Tibial artery (tissue), 4 donors: ENCODE measurements at regions not wholly inside any gene's neighbourhood (a gene's known extent, or its start where the extent isn't known, plus 50 kb on each side); places are given as distances from the start of the nearest gene placed in this dataset.

Experiments
- DNase-seq, 2 donors: peaks; one replicate each; pipeline ENCODE4 v3.0.0-alpha.2; 2019
- H3K27ac ChIP-seq, 2 donors: fragments of 200-600 bp; sonication (generic) in 1 of 2; 1 replicate in 1 of 2; 2 replicates in 1 of 2; pipeline ENCODE4 v1.5.1; 2018 to 2019; ENCODE audit warnings: mild to moderate bottlenecking in 1 of 2
- H3K27me3 ChIP-seq, 2 donors: fragments of 200-600 bp; sonication (generic) in 1 of 2; one replicate each; pipeline versions ENCODE4 v1.5.1 to v1.6.0; 2016 to 2019
- H3K36me3 ChIP-seq, 3 donors: fragments of 200-600 bp; sonication (generic) in 2 of 3; one replicate each; pipeline ENCODE4 v1.5.1; 2016 to 2019; ENCODE audit warnings: mild to moderate bottlenecking in 2 of 3
- H3K4me1 ChIP-seq, 4 donors: fragments of 200-600 bp; sonication (generic) in 2 of 4; 1 replicate in 3 of 4; 2 replicates in 1 of 4; pipeline ENCODE4 v1.5.1; 2016 to 2019
- H3K4me3 ChIP-seq, 2 donors: fragments of 200-600 bp; sonication (generic) in 1 of 2; 1 replicate in 1 of 2; 2 replicates in 1 of 2; pipeline ENCODE4 v1.5.1; 2018 to 2019; ENCODE audit warnings: mild to moderate bottlenecking in 2 of 2
- H3K9me3 ChIP-seq, 3 donors: fragments of 200-600 bp; sonication (generic) in 1 of 3; one replicate each; pipeline ENCODE4 v1.5.1; 2016 to 2019
- intact Hi-C: fragments of 100-400 bp; cut with DNase I; formaldehyde crosslinking; loops from one replicate; pipeline ENCODE4 v1.15.0; 2023; ENCODE audit warnings: low total_unique reads
- TF ChIP-seq, protein P1 (sequence below), 2 experiments: fragments of 200-600 bp in 1 of 2; fragments of 450-650 bp in 1 of 2; IDR thresholded peaks; one replicate each; pipeline ENCODE4 v1.5.1; 2017 to 2019; ENCODE audit warnings: antibody characterized with exemption in 2 of 2, mild to moderate bottlenecking in 1 of 2, moderate library complexity in 1 of 2

DNA sequence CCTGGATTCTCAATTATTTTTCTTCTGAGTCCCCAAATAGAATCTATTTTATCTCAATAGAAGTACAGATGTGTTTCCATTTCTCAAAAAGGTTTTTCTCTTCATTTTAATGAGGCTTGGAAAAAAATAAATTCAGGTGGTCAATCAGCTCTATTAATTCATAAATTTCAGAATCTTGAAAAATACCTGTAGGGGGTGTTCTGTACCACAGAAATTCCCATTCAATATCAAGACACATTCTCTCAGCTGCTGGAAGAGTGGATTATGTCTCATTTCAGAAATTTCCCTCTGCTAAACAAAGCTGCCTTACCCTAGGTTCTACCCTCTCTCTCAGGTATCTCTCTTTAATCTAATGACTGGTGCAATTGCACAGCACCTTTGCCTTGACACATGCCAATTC lies 1121.2 kb downstream of the SI start:
- DNase-seq: no peak
- TF ChIP-seq, protein P1, sequence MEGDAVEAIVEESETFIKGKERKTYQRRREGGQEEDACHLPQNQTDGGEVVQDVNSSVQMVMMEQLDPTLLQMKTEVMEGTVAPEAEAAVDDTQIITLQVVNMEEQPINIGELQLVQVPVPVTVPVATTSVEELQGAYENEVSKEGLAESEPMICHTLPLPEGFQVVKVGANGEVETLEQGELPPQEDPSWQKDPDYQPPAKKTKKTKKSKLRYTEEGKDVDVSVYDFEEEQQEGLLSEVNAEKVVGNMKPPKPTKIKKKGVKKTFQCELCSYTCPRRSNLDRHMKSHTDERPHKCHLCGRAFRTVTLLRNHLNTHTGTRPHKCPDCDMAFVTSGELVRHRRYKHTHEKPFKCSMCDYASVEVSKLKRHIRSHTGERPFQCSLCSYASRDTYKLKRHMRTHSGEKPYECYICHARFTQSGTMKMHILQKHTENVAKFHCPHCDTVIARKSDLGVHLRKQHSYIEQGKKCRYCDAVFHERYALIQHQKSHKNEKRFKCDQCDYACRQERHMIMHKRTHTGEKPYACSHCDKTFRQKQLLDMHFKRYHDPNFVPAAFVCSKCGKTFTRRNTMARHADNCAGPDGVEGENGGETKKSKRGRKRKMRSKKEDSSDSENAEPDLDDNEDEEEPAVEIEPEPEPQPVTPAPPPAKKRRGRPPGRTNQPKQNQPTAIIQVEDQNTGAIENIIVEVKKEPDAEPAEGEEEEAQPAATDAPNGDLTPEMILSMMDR (IDR thresholded peaks at IDR 0.05): no peak
- Histone ChIP-seq H3K36me3 (no peaks in the 10 kb centered on the region), H3K27me3 (no peaks in the 10 kb centered on the region), H3K27ac (no peak overlapping the region), H3K9me3 (no peaks in the 10 kb centered on the region), H3K4me3 (no peak overlapping the region), H3K4me1 (no peaks in the 10 kb centered on the region)
- intact Hi-C loops: no loop called here

DNA sequence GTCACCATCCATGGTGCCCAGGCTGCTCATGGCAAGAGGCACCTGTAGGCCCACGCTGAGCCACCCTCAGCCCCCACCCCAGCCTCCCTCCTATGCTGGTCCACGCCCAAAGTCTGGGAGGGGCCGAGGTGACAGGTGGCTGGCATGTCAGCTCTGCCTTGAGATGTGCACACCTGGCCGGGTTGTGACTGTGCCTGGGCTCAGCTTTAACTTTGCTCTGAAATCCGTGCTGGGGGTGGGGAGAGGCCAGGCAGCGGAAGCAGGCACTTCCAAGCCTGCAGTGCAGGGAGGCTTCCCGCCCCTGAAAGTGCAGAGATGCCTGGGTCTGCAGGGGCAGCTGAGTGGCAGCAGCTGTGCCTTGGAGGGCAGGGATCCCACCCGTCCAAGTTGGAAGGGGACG lies 1124.8 kb downstream of the SI start:
- no peak overlapping the region for H3K4me3 ChIP-seq
- H3K36me3 ChIP-seq: no peaks in the 10 kb centered on the region
- no peaks in the 10 kb centered on the region for H3K4me1 ChIP-seq
- TF ChIP-seq, protein P1 (IDR thresholded peaks at IDR 0.05): no peak
- intact Hi-C loops: no loop called here
- DNase-seq: no peak
- no peaks in the 10 kb centered on the region for H3K27me3 ChIP-seq
- no peaks in the 10 kb centered on the region for H3K9me3 ChIP-seq
- no peak overlapping the region for H3K27ac ChIP-seq

DNA sequence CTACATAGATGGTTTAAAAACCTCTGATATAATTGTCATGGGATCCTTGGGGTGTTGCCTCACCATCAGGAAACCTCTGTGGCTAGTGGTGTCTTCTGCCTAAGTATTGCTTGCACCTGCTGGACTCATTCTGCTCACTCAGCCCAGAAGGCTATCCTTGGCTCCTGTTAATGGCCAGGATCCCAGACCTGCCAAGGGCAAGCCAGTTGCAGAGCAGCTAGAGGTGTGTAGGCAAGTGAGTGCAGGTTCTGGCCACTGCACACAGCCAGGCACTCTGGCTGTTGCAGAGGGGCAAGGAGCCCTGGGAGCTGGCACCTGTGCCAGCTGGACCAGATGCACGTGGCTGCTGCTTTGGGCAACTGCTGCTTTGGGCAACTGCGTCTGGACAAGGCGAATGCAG lies 1125.8 kb downstream of the SI start:
- H3K27me3 ChIP-seq: no peaks in the 10 kb centered on the region
- H3K36me3 ChIP-seq: no peaks in the 10 kb centered on the region
- no peak overlapping the region for H3K4me3 ChIP-seq
- TF ChIP-seq, protein P1 (IDR thresholded peaks at IDR 0.05): no peak
- H3K27ac ChIP-seq: no peak overlapping the region
- intact Hi-C loops: no loop called here
- H3K9me3 ChIP-seq: no peaks in the 10 kb centered on the region
- no peaks in the 10 kb centered on the region for H3K4me1 ChIP-seq
- no peak for DNase-seq

DNA sequence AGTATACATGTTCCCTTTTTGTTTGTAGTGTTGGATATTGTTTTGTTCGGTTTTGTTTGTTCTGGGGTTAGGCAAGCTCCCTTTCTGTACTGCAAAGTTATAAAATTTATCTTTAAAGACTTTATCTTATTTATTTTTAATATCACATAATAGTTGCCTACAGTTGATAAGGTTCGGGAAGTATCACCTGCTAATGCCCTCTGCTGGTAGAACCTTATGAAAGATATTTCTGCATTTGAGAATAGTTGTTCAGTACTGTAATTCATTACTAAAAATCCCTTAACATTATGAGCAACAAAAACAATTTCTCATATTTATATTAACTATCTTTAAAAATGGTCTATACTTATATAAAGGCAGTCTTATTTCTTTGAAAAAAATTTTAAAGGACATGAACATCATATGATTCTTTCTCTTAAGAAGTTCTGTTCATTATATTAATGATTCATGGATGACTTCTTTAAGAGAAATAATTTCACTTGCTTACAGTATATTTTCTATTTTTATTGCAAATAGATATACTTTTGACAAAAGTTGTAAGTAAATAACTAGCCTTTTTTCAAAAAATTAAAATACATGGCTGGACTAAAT lies 1126.8 kb downstream of the SI start:
- Histone ChIP-seq H3K4me3 (no peak overlapping the region), H3K9me3 (no peaks in the 10 kb centered on the region), H3K4me1 (no peaks in the 10 kb centered on the region), H3K27ac (no peak overlapping the region), H3K36me3 (no peaks in the 10 kb centered on the region), H3K27me3 (no peaks in the 10 kb centered on the region)
- DNase-seq: no peak
- intact Hi-C loops: no loop called here
- TF ChIP-seq, protein P1 (IDR thresholded peaks at IDR 0.05): peak in 1 of 2 experiments; percentile 20

DNA sequence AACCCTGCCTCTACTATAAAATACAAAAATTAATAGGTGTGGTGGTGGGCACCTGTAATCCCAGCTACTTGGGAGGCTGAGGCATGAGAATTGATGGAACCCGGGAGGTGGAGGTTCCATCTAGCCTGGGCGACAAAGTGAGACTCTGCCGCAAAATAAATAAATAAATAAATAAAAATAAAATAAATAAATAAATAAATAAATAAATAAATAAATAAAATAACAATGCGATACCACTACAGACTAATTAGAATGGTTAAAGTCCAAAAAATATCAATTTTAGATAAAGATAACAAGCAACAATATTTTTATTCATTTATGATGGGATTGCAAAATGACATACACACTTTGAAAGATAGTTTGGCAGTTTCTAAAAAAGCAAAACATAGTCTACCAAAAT lies 1131.5 kb downstream of the SI start:
- H3K4me1 ChIP-seq: no peaks in the 10 kb centered on the region
- TF ChIP-seq, protein P1 (IDR thresholded peaks at IDR 0.05): no peak
- intact Hi-C loops: no loop called here

DNA sequence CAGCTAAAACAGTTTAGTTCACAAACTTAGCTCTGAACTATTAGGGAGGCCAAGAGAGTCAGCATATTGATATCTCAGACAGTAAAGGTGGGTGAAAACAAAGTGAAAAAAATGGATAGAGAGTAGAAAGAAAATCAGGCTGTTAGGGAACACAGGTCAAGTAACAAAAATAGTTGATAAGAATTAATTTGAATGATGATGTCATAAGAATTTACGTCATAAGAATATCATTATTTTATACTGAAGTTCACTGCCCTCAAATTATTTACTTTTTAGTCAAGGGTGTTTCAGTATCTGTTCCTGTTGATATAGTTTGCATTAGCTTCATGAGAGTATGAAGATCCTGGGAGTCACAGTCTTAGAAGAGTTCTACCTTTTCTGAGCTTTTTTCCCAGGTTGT lies 1134.6 kb downstream of the SI start:
- Histone ChIP-seq H3K27me3 (no peaks in the 10 kb centered on the region), H3K36me3 (no peaks in the 10 kb centered on the region), H3K27ac (no peak overlapping the region), H3K4me1 (no peaks in the 10 kb centered on the region), H3K4me3 (no peak overlapping the region), H3K9me3 (no peaks in the 10 kb centered on the region)
- TF ChIP-seq, protein P1 (IDR thresholded peaks at IDR 0.05): no peak
- DNase-seq: no peak
- intact Hi-C loops: no loop called here

More for the DNA sequence above, 1131.5 kb downstream of the SI start:
- H3K27ac ChIP-seq: no peak overlapping the region
- no peaks in the 10 kb centered on the region for H3K9me3 ChIP-seq
- H3K36me3 ChIP-seq: no peaks in the 10 kb centered on the region
- H3K4me3 ChIP-seq: no peak overlapping the region
- no peaks in the 10 kb centered on the region for H3K27me3 ChIP-seq
- DNase-seq: no peak
